ENCODE measurements at regions not wholly inside any gene's neighbourhood (a gene's known extent, or its start where the extent isn't known, plus 50 kb on each side); places are given as distances from the start of the nearest gene placed in this dataset.
"Not testable (repeated sequence)": the region's sequence is repeated elsewhere in the genome, so short reads cannot be mapped to it uniquely, and the experiment has no call there.

- DNase-seq (ENCODE audit: low read depth in 2 of 3, low spot score in 1 of 3) = no peak
Measured at GRCh38 chr15:92705764-92706163, 50.2 kb upstream of the FAM174B start.

- DNase-seq (ENCODE audit: low read depth in 2 of 3, low spot score in 1 of 3) = no peak
Measured at GRCh38 chr15:92706201-92706600, 50.6 kb upstream of the FAM174B start.

- DNase-seq (ENCODE audit: low read depth in 2 of 3, low spot score in 1 of 3) = no peak
Measured at GRCh38 chr15:92707880-92708551, 52.4 kb upstream of the FAM174B start.

- DNase-seq (ENCODE audit: low read depth in 2 of 3, low spot score in 1 of 3) = no peak
Measured at GRCh38 chr15:92708635-92709034, 53.1 kb upstream of the FAM174B start.

GRCh38 chr15:92709110-92709790 lies 53.7 kb upstream of the FAM174B start:
- no peak for DNase-seq (ENCODE audit: low read depth in 2 of 3, low spot score in 1 of 3)

- no peak for DNase-seq (ENCODE audit: low read depth in 2 of 3, low spot score in 1 of 3)
Measured at GRCh38 chr15:92711457-92711831, 55.9 kb upstream of the FAM174B start.

GRCh38 chr15:92714077-92714476 lies 58.5 kb upstream of the FAM174B start:
- no peak for DNase-seq (ENCODE audit: low read depth in 2 of 3, low spot score in 1 of 3)

- peak; percentile 56 to 86 (median 62) for DNase-seq (ENCODE audit: low read depth in 2 of 3, low spot score in 1 of 3)
Measured at GRCh38 chr15:92714477-92715401, 59.2 kb upstream of the FAM174B start.

- DNase-seq (ENCODE audit: low read depth in 2 of 3, low spot score in 1 of 3) = no peak
Measured at GRCh38 chr15:92715758-92716157, 60.2 kb upstream of the FAM174B start.

GRCh38 chr15:92719021-92719420 lies 63.4 kb upstream of the FAM174B start:
- DNase-seq (ENCODE audit: low read depth in 2 of 3, low spot score in 1 of 3) = no peak

GRCh38 chr15:92724144-92724543 lies 68.6 kb upstream of the FAM174B start:
- no peak for DNase-seq (ENCODE audit: low read depth in 2 of 3, low spot score in 1 of 3)

- DNase-seq (ENCODE audit: low read depth in 2 of 3, low spot score in 1 of 3) = no peak
Measured at GRCh38 chr15:92725171-92725570, 69.6 kb upstream of the FAM174B start.

- DNase-seq (ENCODE audit: low read depth in 2 of 3, low spot score in 1 of 3) = no peak
Measured at GRCh38 chr15:92728266-92728665, 72.7 kb upstream of the FAM174B start.

GRCh38 chr15:92733090-92733933 lies 77.7 kb upstream of the FAM174B start:
- DNase-seq (ENCODE audit: low read depth in 2 of 3, low spot score in 1 of 3) = no peak

GRCh38 chr15:92733934-92734521 lies 78.5 kb upstream of the FAM174B start:
- DNase-seq (ENCODE audit: low read depth in 2 of 3, low spot score in 1 of 3) = no peak

GRCh38 chr15:92739246-92739645 lies 83.7 kb upstream of the FAM174B start:
- DNase-seq (ENCODE audit: low read depth in 2 of 3, low spot score in 1 of 3) = not testable (repeated sequence)

GRCh38 chr15:92745845-92746271 lies 90.3 kb upstream of the FAM174B start:
- no peak for DNase-seq (ENCODE audit: low read depth in 2 of 3, low spot score in 1 of 3)

GRCh38 chr15:92747047-92747446 lies 91.5 kb upstream of the FAM174B start:
- DNase-seq (ENCODE audit: low read depth in 2 of 3, low spot score in 1 of 3) = no peak

- DNase-seq (ENCODE audit: low read depth in 2 of 3, low spot score in 1 of 3) = no peak
Measured at GRCh38 chr15:92749216-92749615, 93.6 kb upstream of the FAM174B start.

- DNase-seq (ENCODE audit: low read depth in 2 of 3, low spot score in 1 of 3) = no peak
Measured at GRCh38 chr15:92749946-92750345, 94.4 kb upstream of the FAM174B start.

- no peak for DNase-seq (ENCODE audit: low read depth in 2 of 3, low spot score in 1 of 3)
Measured at GRCh38 chr15:92751528-92751927, 96.0 kb upstream of the FAM174B start.

Data from stimulated activated CD4-positive, alpha-beta T cell treated with anti-CD3 and anti-CD28 coated beads, Interleukin-12 subunit alpha, Interleukin-12 subunit beta, amount 100 ng/mL, for 48 hours (primary cell).